SK-N-SH (cell line): ENCODE measurements at regions not wholly inside any gene's neighbourhood (a gene's known extent, or its start where the extent isn't known, plus 50 kb on each side); places are given as distances from the start of the nearest gene placed in this dataset.

ENCODE experiments used
- CTCF ChIA-PET: fragments of 300-600, 350-600 bp; formaldehyde crosslinking; extraction: SDS; loops from one replicate; lab custom pipeline; 2021; lab: Yijun Ruan, JAX
- POLR2A ChIA-PET: fragments of 350-600 bp; sonication (Branson Sonifier 250); formaldehyde crosslinking; extraction: SDS; loops from one replicate; lab custom pipeline; 2020; ENCODE audit warnings: antibody characterized with exemption, inconsistent platforms; lab: Yijun Ruan, JAX
- DNase-seq: peaks from one replicate; pipeline ENCODE4 v3.0.0; 2012
- H2AFZ ChIP-seq: fragments of 200-600 bp; sonication (generic); 2 replicates; pipeline ENCODE4 v1.8.1; 2016; ENCODE audit warnings: antibody characterized with exemption, mild to moderate bottlenecking, low read depth
- H3F3A ChIP-seq: fragments of 200-600 bp; sonication (generic); replicated peaks from 2 replicates; pipeline ENCODE3; 2016; ENCODE audit warnings: antibody characterized with exemption, mild to moderate bottlenecking; ENCODE audit not compliant: insufficient read depth
- H3K27ac ChIP-seq, 2 experiments: fragments of 200-500 bp in 1 of 2; fragments of 200-600 bp in 1 of 2; sonication (Bioruptor generic) in 1 of 2; sonication (generic), shearing (Covaris generic) in 1 of 2; 2 replicates each; pipeline versions ENCODE4 v1.5.1 to v1.6.1; 2014 to 2016; ENCODE audit warnings: low read depth in 2 of 2, inconsistent platforms in 1 of 2, low read length in 1 of 2, mild to moderate bottlenecking in 1 of 2, mixed read lengths in 1 of 2
- H3K27me3 ChIP-seq: fragments of 200-600 bp; sonication (generic), shearing (Covaris generic); 2 replicates; pipeline ENCODE4 v1.6.1; 2016; ENCODE audit warnings: mixed run types; ENCODE audit not compliant: insufficient read depth
- H3K36me3 ChIP-seq, 2 experiments: fragments of 200-500 bp in 1 of 2; fragments of 200-600 bp in 1 of 2; sonication (Bioruptor generic) in 1 of 2; sonication (generic) in 1 of 2; replicated peaks in 1 of 2; 2 replicates each; pipeline versions ENCODE3 to v1.5.1; 2014 to 2016; ENCODE audit warnings: low read length in 1 of 2, mild to moderate bottlenecking in 1 of 2; ENCODE audit not compliant: insufficient read depth in 2 of 2, control insufficient read depth in 1 of 2
- H3K4me1 ChIP-seq, 2 experiments: fragments of 200-500 bp in 1 of 2; fragments of 200-600 bp in 1 of 2; sonication (Bioruptor generic) in 1 of 2; sonication (generic), shearing (Covaris generic) in 1 of 2; 2 replicates each; pipeline versions ENCODE4 v1.5.1 to v1.6.1; 2014 to 2016; ENCODE audit warnings: low read depth in 1 of 2, low read length in 1 of 2, mixed run types in 1 of 2; ENCODE audit not compliant: insufficient read depth in 2 of 2, control insufficient read depth in 1 of 2
- H3K4me2 ChIP-seq: fragments of 200-600 bp; sonication (generic), shearing (Covaris generic); 2 replicates; pipeline ENCODE4 v1.6.1; 2017; ENCODE audit warnings: mixed run types
- H3K4me3 ChIP-seq, 2 experiments: fragments of 200-500 bp in 1 of 2; fragments of 200-600 bp in 1 of 2; sonication (Bioruptor generic) in 1 of 2; sonication (generic), shearing (Covaris generic) in 1 of 2; 2 replicates each; pipeline versions ENCODE4 v1.5.1 to v1.8.1; 2014 to 2016; ENCODE audit warnings: low read depth in 2 of 2, inconsistent platforms in 1 of 2, low read length in 1 of 2, mild to moderate bottlenecking in 1 of 2, mixed read lengths in 1 of 2, moderate library complexity in 1 of 2
- H3K79me2 ChIP-seq: fragments of 200-600 bp; sonication (generic); 2 replicates; pipeline ENCODE4 v1.8.1; 2017; ENCODE audit warnings: mild to moderate bottlenecking; ENCODE audit not compliant: insufficient read depth
- H3K9ac ChIP-seq: fragments of 200-600 bp; sonication (generic); 2 replicates; pipeline ENCODE4 v1.6.1; 2017; ENCODE audit warnings: mixed run types
- H3K9me2 ChIP-seq: fragments of 200-600 bp; sonication (generic); 2 replicates; pipeline ENCODE4 v1.6.1; 2017; ENCODE audit warnings: mixed run types
- H3K9me3 ChIP-seq: fragments of 200-600 bp; sonication (generic); 2 replicates; pipeline ENCODE4 v1.6.1; 2017; ENCODE audit warnings: mixed run types, mild to moderate bottlenecking, moderate library complexity
- H4K20me1 ChIP-seq: fragments of 200-600 bp; sonication (generic); 2 replicates; pipeline ENCODE4 v1.6.1; 2017; ENCODE audit warnings: mild to moderate bottlenecking, mixed run types; ENCODE audit not compliant: insufficient read depth
- ELF1 ChIP-seq: IDR thresholded peaks from 2 replicates; pipeline ENCODE4 v1.4.0; 2012
- EZH2phosphoT487 ChIP-seq: fragments of 200-600 bp; sonication (generic); IDR thresholded peaks from 2 replicates; pipeline ENCODE4 v1.6.1; 2017; ENCODE audit warnings: low read depth, mixed run types, mild to moderate bottlenecking, antibody characterized with exemption, moderate library complexity, borderline replicate concordance
- FOXJ3 ChIP-seq: sonication (generic); formaldehyde crosslinking; IDR thresholded peaks from 2 replicates; pipeline ENCODE4 v1.5.1; 2020; ENCODE audit warnings: mild to moderate bottlenecking, missing genetic modification reagents
- GABPA ChIP-seq: IDR thresholded peaks from 2 replicates; pipeline ENCODE4 v1.4.0; 2012; ENCODE audit warnings: low read depth, mild to moderate bottlenecking
- GATA2 ChIP-seq: sonication (generic); formaldehyde crosslinking; IDR thresholded peaks from 2 replicates; pipeline ENCODE4 v1.5.0; 2020; ENCODE audit warnings: mild to moderate bottlenecking, missing genetic modification reagents
- JUND ChIP-seq: IDR thresholded peaks from 2 replicates; pipeline ENCODE4 v1.4.0; 2012
- MEF2A ChIP-seq: IDR thresholded peaks from 2 replicates; pipeline ENCODE4 v1.4.0; 2012; ENCODE audit warnings: low read depth, borderline replicate concordance
- MXI1 ChIP-seq: IDR thresholded peaks from 2 replicates; pipeline ENCODE4 v1.6.1; 2012; ENCODE audit warnings: mild to moderate bottlenecking, low read depth, low read length, improper control_type of control experiment
- NRF1 ChIP-seq: IDR thresholded peaks from 2 replicates; pipeline ENCODE4 v1.6.1; 2012; ENCODE audit warnings: low read depth, mild to moderate bottlenecking, low read length
- RAD21 ChIP-seq: IDR thresholded peaks from 2 replicates; pipeline ENCODE4 v1.6.1; 2012; ENCODE audit warnings: mild to moderate bottlenecking, low read length
- RCOR1 ChIP-seq: fragments of 150-350 bp; IDR thresholded peaks from 2 replicates; pipeline ENCODE4 v1.6.1; 2017; ENCODE audit warnings: antibody characterized with exemption, low read length
- RXRA ChIP-seq: IDR thresholded peaks from 2 replicates; pipeline ENCODE4 v1.4.0; 2012; ENCODE audit warnings: low read depth, mild to moderate bottlenecking, borderline replicate concordance
- SIN3A ChIP-seq: IDR thresholded peaks from 2 replicates; pipeline ENCODE4 v1.6.1; 2012; ENCODE audit warnings: low read depth, mild to moderate bottlenecking, low read length, moderate library complexity, borderline replicate concordance
- YY1 ChIP-seq: IDR thresholded peaks from 2 replicates; pipeline ENCODE4 v1.4.0; 2012; ENCODE audit warnings: low read depth, mild to moderate bottlenecking
- WGBS: methylation state at CpG from one replicate; pipeline ENCODE4 v1.1.6; 2017; ENCODE audit warnings: low lambda C conversion rate; 5-methylcytosine and 5-hydroxymethylcytosine counted together
- TF ChIP-seq, protein P1 (sequence below): IDR thresholded peaks from 2 replicates; pipeline ENCODE4 v1.4.0; 2012; ENCODE audit warnings: low read depth, borderline replicate concordance
- TF ChIP-seq, protein P2 (sequence below): IDR thresholded peaks from 2 replicates; pipeline ENCODE4 v1.4.0; 2012; ENCODE audit warnings: low read depth
- TF ChIP-seq, protein P3 (sequence below): fragments of 150-350 bp; IDR thresholded peaks from 2 replicates; pipeline ENCODE4 v1.6.1; 2016; ENCODE audit warnings: mild to moderate bottlenecking, low read depth, low read length

DNA sequence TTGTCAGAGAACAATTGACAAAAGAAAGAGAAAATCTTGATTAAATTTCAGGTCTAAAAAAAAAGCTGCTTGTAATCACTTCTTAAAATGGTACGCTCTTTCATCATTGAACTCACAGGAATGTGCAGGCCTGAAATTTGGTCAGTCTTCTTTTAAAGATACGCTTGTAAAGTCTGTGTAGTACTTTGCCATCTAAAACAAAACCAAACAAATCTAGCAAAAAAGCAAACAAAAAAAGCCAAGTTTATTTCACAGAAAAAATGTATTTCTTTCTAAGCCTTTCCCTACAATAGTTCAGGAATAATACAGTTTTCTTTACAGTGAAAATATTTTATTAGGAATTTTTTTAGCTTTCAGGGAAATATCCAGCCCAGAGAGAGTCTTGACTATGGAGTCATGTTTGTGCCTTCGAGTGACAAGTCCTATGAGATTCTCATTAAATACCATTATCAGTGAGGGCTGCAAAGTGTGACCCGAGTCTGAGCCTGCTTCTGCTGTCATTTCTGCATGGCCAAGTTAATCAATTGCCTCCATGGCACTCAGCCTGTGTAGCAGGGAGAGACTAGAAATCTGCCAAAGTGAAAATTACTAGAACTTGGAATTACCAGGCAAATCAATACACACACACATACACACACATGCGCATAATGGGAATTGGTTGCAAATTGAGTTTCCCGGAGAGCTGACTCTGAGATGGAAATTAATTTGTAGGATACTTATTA, 172.6 kb downstream of the OTUD1 start:
- Histone ChIP-seq H3K4me3 (no peak overlapping the region), H3K36me3 (no peaks in the 10 kb centered on the region), H3F3A (no peaks in the 10 kb centered on the region), H3K4me2 (no peak overlapping the region), H3K79me2 (no peaks in the 10 kb centered on the region), H3K27ac (no peak overlapping the region), H3K4me1 (no peaks in the 10 kb centered on the region), H3K9me2 (no peaks in the 10 kb centered on the region), H3K9me3 (no peaks in the 10 kb centered on the region), H2AFZ (no peak overlapping the region), H4K20me1 (no peaks in the 10 kb centered on the region), H3K27me3 (no peaks in the 10 kb centered on the region), H3K9ac (no peak overlapping the region)
- TF ChIP-seq GATA2 = no peak
- TF ChIP-seq JUND = no peak
- TF ChIP-seq, protein P1, sequence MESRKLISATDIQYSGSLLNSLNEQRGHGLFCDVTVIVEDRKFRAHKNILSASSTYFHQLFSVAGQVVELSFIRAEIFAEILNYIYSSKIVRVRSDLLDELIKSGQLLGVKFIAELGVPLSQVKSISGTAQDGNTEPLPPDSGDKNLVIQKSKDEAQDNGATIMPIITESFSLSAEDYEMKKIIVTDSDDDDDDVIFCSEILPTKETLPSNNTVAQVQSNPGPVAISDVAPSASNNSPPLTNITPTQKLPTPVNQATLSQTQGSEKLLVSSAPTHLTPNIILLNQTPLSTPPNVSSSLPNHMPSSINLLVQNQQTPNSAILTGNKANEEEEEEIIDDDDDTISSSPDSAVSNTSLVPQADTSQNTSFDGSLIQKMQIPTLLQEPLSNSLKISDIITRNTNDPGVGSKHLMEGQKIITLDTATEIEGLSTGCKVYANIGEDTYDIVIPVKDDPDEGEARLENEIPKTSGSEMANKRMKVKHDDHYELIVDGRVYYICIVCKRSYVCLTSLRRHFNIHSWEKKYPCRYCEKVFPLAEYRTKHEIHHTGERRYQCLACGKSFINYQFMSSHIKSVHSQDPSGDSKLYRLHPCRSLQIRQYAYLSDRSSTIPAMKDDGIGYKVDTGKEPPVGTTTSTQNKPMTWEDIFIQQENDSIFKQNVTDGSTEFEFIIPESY = no peak
- DNase-seq = no peak
- POLR2A ChIA-PET = no interaction called here
- CTCF ChIA-PET = no interaction called here
- WGBS = 36% methylated on average over 6 of the region's 6 CpGs

DNA sequence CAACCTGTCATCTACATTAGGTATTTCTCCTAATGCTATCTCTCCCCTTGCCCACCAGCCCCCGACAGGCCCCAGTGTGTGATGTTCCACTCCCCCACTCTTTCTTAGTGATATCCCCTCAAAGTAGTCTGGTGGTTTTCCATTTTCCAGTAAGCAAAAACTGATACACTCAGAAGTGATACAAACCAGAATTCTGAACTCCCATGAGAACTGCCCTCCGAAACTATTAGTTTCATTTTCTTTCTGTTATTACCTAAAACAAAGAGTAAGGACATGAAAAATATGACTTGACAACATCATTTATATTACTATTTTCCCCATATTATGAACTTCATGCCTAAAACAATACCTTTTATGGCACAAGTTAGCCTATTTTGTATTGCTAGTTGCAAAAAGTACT, 175.0 kb downstream of the OTUD1 start:
- no peak overlapping the region for H3K27ac ChIP-seq

More for the DNA sequence above, 175.0 kb downstream of the OTUD1 start:
- no peaks in the 10 kb centered on the region for H3K4me1 ChIP-seq
- H3K9me3 ChIP-seq = no peaks in the 10 kb centered on the region
- no peak overlapping the region for H3K4me2 ChIP-seq
- DNase-seq = no peak
- H3K79me2 ChIP-seq = no peaks in the 10 kb centered on the region
- CTCF ChIA-PET = no interaction called here
- WGBS = 38% methylated on average over 2 of the region's 2 CpGs
- H3K9me2 ChIP-seq = no peaks in the 10 kb centered on the region
- no peak overlapping the region for H3K4me3 ChIP-seq
- H2AFZ ChIP-seq = no peak overlapping the region
- H3K27me3 ChIP-seq = no peaks in the 10 kb centered on the region
- no peaks in the 10 kb centered on the region for H3K36me3 ChIP-seq
- no peaks in the 10 kb centered on the region for H3F3A ChIP-seq
- H4K20me1 ChIP-seq = no peaks in the 10 kb centered on the region
- no peak for TF ChIP-seq RAD21
- TF ChIP-seq EZH2phosphoT487 = no peak
- no peak for TF ChIP-seq SIN3A
- no peak for TF ChIP-seq RCOR1
- TF ChIP-seq FOXJ3 (CRISPR knock-in tag) = no peak
- TF ChIP-seq MEF2A = no peak
- no peak for TF ChIP-seq RXRA
- no peak for TF ChIP-seq MXI1
- no peak for TF ChIP-seq GABPA
- TF ChIP-seq, protein P2, sequence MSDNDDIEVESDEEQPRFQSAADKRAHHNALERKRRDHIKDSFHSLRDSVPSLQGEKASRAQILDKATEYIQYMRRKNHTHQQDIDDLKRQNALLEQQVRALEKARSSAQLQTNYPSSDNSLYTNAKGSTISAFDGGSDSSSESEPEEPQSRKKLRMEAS = no peak
- TF ChIP-seq NRF1 = no peak
- no peak for TF ChIP-seq YY1
- no peak for TF ChIP-seq ELF1
- TF ChIP-seq, protein P3, sequence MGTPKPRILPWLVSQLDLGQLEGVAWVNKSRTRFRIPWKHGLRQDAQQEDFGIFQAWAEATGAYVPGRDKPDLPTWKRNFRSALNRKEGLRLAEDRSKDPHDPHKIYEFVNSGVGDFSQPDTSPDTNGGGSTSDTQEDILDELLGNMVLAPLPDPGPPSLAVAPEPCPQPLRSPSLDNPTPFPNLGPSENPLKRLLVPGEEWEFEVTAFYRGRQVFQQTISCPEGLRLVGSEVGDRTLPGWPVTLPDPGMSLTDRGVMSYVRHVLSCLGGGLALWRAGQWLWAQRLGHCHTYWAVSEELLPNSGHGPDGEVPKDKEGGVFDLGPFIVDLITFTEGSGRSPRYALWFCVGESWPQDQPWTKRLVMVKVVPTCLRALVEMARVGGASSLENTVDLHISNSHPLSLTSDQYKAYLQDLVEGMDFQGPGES = no peak
- POLR2A ChIA-PET = no interaction called here
- no peak overlapping the region for H3K9ac ChIP-seq
